CD14-positive monocyte (primary cell): ENCODE measurements at regions not wholly inside any gene's neighbourhood (a gene's known extent, or its start where the extent isn't known, plus 50 kb on each side); places are given as distances from the start of the nearest gene placed in this dataset.

Experiments
- DNase-seq, 3 donors: peaks; one replicate each; pipeline ENCODE4 v3.0.0-alpha.2; 2011 to 2022
- H2AFZ ChIP-seq: 2 replicates; pipeline ENCODE4 v1.6.0; 2012; ENCODE audit warnings: mild to moderate bottlenecking, low read depth, low read length, inconsistent platforms; ENCODE audit not compliant: insufficient read depth, poor library complexity, severe bottlenecking
- H3K27ac ChIP-seq, 2 donors: 1 replicate in 1 of 2; 2 replicates in 1 of 2; pipeline ENCODE4 v1.5.1; 2012 to 2013; ENCODE audit warnings: low read length in 2 of 2, control low read depth in 1 of 2, inconsistent platforms in 1 of 2, low read depth in 1 of 2, mild to moderate bottlenecking in 1 of 2
- H3K27me3 ChIP-seq, 2 donors: one replicate each; pipeline versions ENCODE4 v1.6.0 to v1.6.1; 2011 to 2013; ENCODE audit warnings: low read length in 2 of 2; ENCODE audit not compliant: control insufficient read depth in 2 of 2, insufficient read depth in 2 of 2
- H3K36me3 ChIP-seq, 2 donors: replicated peaks in 1 of 2; 1 replicate in 1 of 2; 2 replicates in 1 of 2; pipeline versions ENCODE4 v1.5.1 to v1.6.1; 2012 to 2013; ENCODE audit warnings: low read length in 2 of 2, control low read depth in 1 of 2, inconsistent platforms in 1 of 2, mild to moderate bottlenecking in 1 of 2; ENCODE audit not compliant: insufficient read depth in 2 of 2, control insufficient read depth in 1 of 2
- H3K4me1 ChIP-seq, 2 donors: 1 replicate in 1 of 2; 2 replicates in 1 of 2; pipeline versions ENCODE4 v1.5.1 to v1.6.1; 2012 to 2013; ENCODE audit warnings: low read length in 2 of 2, control low read depth in 1 of 2, inconsistent platforms in 1 of 2, mild to moderate bottlenecking in 1 of 2, moderate library complexity in 1 of 2; ENCODE audit not compliant: insufficient read depth in 2 of 2, control insufficient read depth in 1 of 2
- H3K4me2 ChIP-seq: replicated peaks from 2 replicates; pipeline ENCODE3; 2012; ENCODE audit warnings: low read length, moderate library complexity, mild to moderate bottlenecking; ENCODE audit not compliant: poor library complexity, severe bottlenecking; ENCODE audit errors: extremely low read depth
- H3K4me3 ChIP-seq, 3 experiments: fragments of 200-600 bp in 1 of 3; sonication (generic) in 1 of 3; replicated peaks in 1 of 3; 1 replicate in 2 of 3; 2 replicates in 1 of 3; pipeline ENCODE4 v1.5.1; 2011 to 2013; ENCODE audit warnings: low read length in 3 of 3, mild to moderate bottlenecking in 3 of 3, control low read depth in 2 of 3, low read depth in 2 of 3, inconsistent platforms in 1 of 3, moderate library complexity in 1 of 3
- H3K79me2 ChIP-seq: 2 replicates; pipeline ENCODE4 v1.6.0; 2012; ENCODE audit warnings: mild to moderate bottlenecking, control low read depth, inconsistent platforms, low read length, moderate library complexity; ENCODE audit not compliant: insufficient read depth
- H3K9ac ChIP-seq: 2 replicates; pipeline ENCODE4 v1.6.0; 2017; ENCODE audit warnings: low read length, mild to moderate bottlenecking; ENCODE audit not compliant: insufficient read depth, poor library complexity, severe bottlenecking
- H3K9me3 ChIP-seq, 2 donors: replicated peaks in 1 of 2; 1 replicate in 1 of 2; 2 replicates in 1 of 2; pipeline versions ENCODE4 v1.5.1 to v1.6.1; 2012 to 2013; ENCODE audit warnings: low read length in 2 of 2, control low read depth in 1 of 2; ENCODE audit not compliant: control insufficient read depth in 1 of 2, insufficient read depth in 1 of 2
- H4K20me1 ChIP-seq: 2 replicates; pipeline ENCODE4 v1.6.0; 2012; ENCODE audit warnings: mild to moderate bottlenecking, low read length, control low read depth, moderate library complexity; ENCODE audit not compliant: insufficient read depth
- H3K27ac Mint-ChIP-seq, 7 donors: one replicate each; pipeline ENCODE4 v1.8.0; 2020; ENCODE audit warnings: mild to moderate bottlenecking in 7 of 7, mixed read lengths in 7 of 7, moderate library complexity in 6 of 7, inconsistent platforms in 2 of 7
- H3K27me3 Mint-ChIP-seq, 3 donors: one replicate each; pipeline ENCODE4 v1.8.0; 2021 to 2022; ENCODE audit warnings: low read depth in 3 of 3, mild to moderate bottlenecking in 3 of 3, mixed read lengths in 3 of 3, moderate library complexity in 3 of 3, inconsistent platforms in 1 of 3
- H3K36me3 Mint-ChIP-seq, 2 donors: one replicate each; pipeline ENCODE4 v1.8.0; 2020; ENCODE audit warnings: mixed read lengths in 2 of 2, inconsistent platforms in 1 of 2, mild to moderate bottlenecking in 1 of 2
- H3K4me1 Mint-ChIP-seq: one replicate; pipeline ENCODE4 v1.8.0; 2020; ENCODE audit warnings: mild to moderate bottlenecking, mixed read lengths
- H3K4me3 Mint-ChIP-seq, 2 donors: one replicate each; pipeline ENCODE4 v1.8.0; 2020; ENCODE audit warnings: mild to moderate bottlenecking in 2 of 2, mixed read lengths in 2 of 2, moderate library complexity in 1 of 2
- H3K9me3 Mint-ChIP-seq, 7 donors: one replicate each; pipeline ENCODE4 v1.8.0; 2020 to 2022; ENCODE audit warnings: mixed read lengths in 7 of 7, mild to moderate bottlenecking in 6 of 7, moderate library complexity in 6 of 7, inconsistent platforms in 2 of 7
- CTCF ChIP-seq: fragments of 200-600 bp; IDR thresholded peaks from one replicate; pipeline ENCODE4 v1.8.0; 2022; ENCODE audit warnings: antibody characterized with exemption, mild to moderate bottlenecking
- WGBS: methylation state at CpG from one replicate; pipeline ENCODE4 v1.1.5; 2013; ENCODE audit warnings: missing lambda C conversion rate; ENCODE audit not compliant: insufficient coverage; 5-methylcytosine and 5-hydroxymethylcytosine counted together
- intact Hi-C, 2 donors: fragments of 100-400 bp; cut with micrococcal nuclease; formaldehyde crosslinking; loops; one replicate each; pipeline versions ENCODE4 v1.15.0 to v1.15.1; 2023

GRCh38 chr2:191483117-191483516 is 194.8 kb upstream of the NABP1 start:
- H3K4me1 Mint-ChIP-seq: no peaks in the 10 kb centered on the region
- no peaks in the 10 kb centered on the region for H3K4me1 ChIP-seq
- peaks cover 5 to 20% of the 10 kb centered on the region in 2 donors for H3K9me3 ChIP-seq
- no peak for DNase-seq
- no peaks in the 10 kb centered on the region for H4K20me1 ChIP-seq
- no peaks in the 10 kb centered on the region for H3K27me3 ChIP-seq
- TF ChIP-seq CTCF: no peak
- no peak overlapping the region for H3K4me3 Mint-ChIP-seq
- H2AFZ ChIP-seq: no peak overlapping the region
- no peaks in the 10 kb centered on the region for H3K36me3 ChIP-seq
- no peak overlapping the region for H3K27ac Mint-ChIP-seq
- intact Hi-C loops: no loop called here
- H3K27ac ChIP-seq: no peak overlapping the region
- H3K36me3 Mint-ChIP-seq: no peaks in the 10 kb centered on the region
- H3K4me2 ChIP-seq: no peak overlapping the region
- no peak overlapping the region for H3K9ac ChIP-seq
- H3K9me3 Mint-ChIP-seq: peaks cover 18 to 33% (median 26%) of the 10 kb centered on the region in 7 donors
- H3K4me3 ChIP-seq: no peak overlapping the region
- 70% methylated on average over 2 of the region's 3 CpGs for WGBS
- no peaks in the 10 kb centered on the region for H3K79me2 ChIP-seq
- H3K27me3 Mint-ChIP-seq: peaks cover 0 to 4% (median 2%) of the 10 kb centered on the region in 3 donors

GRCh38 chr2:191486584-191487320 is 191.2 kb upstream of the NABP1 start:
- Mint-ChIP-seq H3K27me3 (peaks cover 0 to 4% (median 3%) of the 10 kb centered on the region in 3 donors), H3K9me3 (peaks cover 11 to 28% (median 14%) of the 10 kb centered on the region in 7 donors), H3K36me3 (no peaks in the 10 kb centered on the region), H3K27ac (no peak overlapping the region), H3K4me3 (no peak overlapping the region), H3K4me1 (no peaks in the 10 kb centered on the region)
- Histone ChIP-seq H3K27ac (no peak overlapping the region), H3K4me2 (no peak overlapping the region), H3K79me2 (no peaks in the 10 kb centered on the region), H3K4me3 (no peak overlapping the region), H3K9me3 (peaks cover 5 to 12% of the 10 kb centered on the region in 2 donors), H3K36me3 (no peaks in the 10 kb centered on the region), H3K27me3 (no peaks in the 10 kb centered on the region), H2AFZ (no peak overlapping the region), H3K4me1 (no peaks in the 10 kb centered on the region), H4K20me1 (no peaks in the 10 kb centered on the region), H3K9ac (no peak overlapping the region)
- no peak for TF ChIP-seq CTCF
- no CpG with 5 or more reads among the region's 3 CpGs for WGBS
- intact Hi-C loops: no loop called here
- DNase-seq: no peak
